ENCODE measurements at regions not wholly inside any gene's neighbourhood (a gene's known extent, or its start where the extent isn't known, plus 50 kb on each side); places are given as distances from the start of the nearest gene placed in this dataset.

DNA sequence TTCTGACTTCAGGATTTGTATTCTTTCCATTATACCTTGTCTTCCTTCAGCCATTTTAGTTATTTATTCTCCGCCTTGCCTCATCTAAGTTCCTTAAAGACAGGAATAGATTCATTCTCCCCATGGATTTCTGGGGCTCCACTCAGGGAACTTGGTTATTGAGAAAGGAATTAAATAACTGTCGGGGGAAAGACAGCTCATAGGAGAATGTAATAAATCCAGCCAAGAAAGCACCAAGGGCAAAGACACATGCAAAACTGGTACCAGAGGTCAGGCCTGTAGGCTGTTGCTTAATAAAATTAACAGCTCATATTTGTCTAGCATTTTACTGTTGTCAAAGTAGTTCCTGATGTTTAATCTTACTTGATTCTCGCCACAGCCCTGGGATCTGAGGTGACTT lies 357.2 kb downstream of the TMEM38B start:
- no peak for DNase-seq (ENCODE audit: low read depth in 3 of 3, low spot score in 1 of 3)

DNA sequence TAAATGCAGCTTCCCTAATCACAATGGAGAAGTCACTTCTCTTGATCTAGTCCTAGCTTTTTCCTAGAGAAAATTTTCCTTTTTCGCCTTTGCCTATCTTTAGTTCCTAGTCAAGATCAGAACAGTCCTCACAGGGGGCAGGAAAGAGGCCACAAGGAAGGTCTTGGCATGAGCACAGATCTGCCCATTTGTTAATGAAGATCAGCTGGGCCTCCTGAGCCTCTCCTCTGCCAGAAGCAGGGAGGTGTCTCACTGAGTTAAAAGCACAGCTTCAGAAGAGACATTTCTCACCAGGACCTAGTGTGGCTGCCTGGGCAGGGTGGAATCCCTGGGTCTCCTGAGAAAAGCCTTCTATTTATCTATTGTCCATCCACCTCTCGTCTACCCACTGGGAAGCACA lies 357.8 kb downstream of the TMEM38B start:
- no peak for DNase-seq (ENCODE audit: low read depth in 3 of 3, low spot score in 1 of 3)

GRCh38 chr9:106052735-106053134 lies 358.4 kb downstream of the TMEM38B start:
- DNase-seq (ENCODE audit: low read depth in 3 of 3, low spot score in 1 of 3): no peak

DNA sequence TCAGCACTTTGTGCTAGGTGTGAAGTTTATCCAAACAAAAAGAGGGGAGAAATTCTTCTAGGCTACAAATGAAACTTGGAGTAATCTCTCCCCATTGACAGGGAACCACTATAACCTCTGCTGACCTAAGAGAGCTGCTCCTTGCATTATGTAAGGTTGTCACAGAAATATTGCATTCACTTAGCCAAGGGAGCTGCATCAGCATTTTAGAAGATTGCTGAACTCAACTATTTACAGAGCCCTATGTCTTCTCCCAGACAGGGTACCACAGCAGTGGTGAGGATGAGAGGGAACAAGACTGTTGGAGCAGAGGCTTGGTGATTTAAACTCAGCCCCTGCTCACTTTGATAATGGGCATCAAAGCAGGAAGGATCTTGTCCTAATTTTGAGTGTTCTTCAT lies 362.0 kb downstream of the TMEM38B start:
- no peak for DNase-seq (ENCODE audit: low read depth in 3 of 3, low spot score in 1 of 3)

GRCh38 chr9:106058460-106058859 lies 364.1 kb downstream of the TMEM38B start:
- DNase-seq (ENCODE audit: low read depth in 3 of 3, low spot score in 1 of 3): no peak

DNA sequence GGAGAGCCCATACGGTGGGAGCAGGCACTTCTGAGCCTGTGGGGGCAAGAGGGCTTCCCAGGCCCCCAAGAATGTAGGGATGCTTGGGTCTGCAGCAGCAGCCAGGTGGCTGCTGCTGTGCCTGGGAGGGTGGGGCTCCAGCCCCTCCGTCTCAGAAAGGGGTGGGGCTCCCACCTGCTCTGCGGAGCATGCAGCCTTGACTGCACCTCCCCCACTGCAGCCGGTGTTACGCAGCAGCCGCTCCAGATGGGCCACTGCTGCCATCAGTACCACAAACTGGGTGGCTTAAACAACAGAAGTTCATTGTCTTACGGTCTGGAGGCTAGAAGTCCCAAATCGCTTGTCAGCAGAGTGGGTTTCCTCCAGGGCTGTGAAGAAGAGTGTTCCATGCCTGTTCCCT lies 365.5 kb downstream of the TMEM38B start:
- no peak for DNase-seq (ENCODE audit: low read depth in 3 of 3, low spot score in 1 of 3)

DNA sequence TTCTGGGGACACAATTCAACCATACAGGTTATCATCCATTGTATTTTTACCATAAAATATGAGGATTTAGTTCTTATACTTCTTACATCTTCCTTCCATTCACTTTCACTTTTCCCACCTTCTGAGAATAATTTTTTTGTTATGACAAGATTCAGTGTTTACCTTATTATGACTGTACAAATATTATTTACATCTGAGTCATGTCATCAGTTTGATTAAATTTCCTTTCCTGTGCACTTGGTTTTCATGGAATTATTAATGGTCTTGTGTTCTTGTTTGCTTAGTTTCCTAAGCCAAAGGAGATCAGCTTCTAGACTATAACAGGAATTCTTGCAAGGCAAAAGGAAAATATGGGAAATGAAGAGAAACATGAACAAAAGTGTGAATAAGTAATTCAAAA lies 366.5 kb downstream of the TMEM38B start:
- DNase-seq (ENCODE audit: low read depth in 3 of 3, low spot score in 1 of 3): no peak

- no peak for DNase-seq (ENCODE audit: low read depth in 3 of 3, low spot score in 1 of 3)
Observed at GRCh38 chr9:106062250-106062649, 367.9 kb downstream of the TMEM38B start.

GRCh38 chr9:106065136-106065535 lies 370.8 kb downstream of the TMEM38B start:
- DNase-seq (ENCODE audit: low read depth in 3 of 3, low spot score in 1 of 3): no peak

GRCh38 chr9:106065579-106066214 lies 371.4 kb downstream of the TMEM38B start:
- no peak for DNase-seq (ENCODE audit: low read depth in 3 of 3, low spot score in 1 of 3)

DNA sequence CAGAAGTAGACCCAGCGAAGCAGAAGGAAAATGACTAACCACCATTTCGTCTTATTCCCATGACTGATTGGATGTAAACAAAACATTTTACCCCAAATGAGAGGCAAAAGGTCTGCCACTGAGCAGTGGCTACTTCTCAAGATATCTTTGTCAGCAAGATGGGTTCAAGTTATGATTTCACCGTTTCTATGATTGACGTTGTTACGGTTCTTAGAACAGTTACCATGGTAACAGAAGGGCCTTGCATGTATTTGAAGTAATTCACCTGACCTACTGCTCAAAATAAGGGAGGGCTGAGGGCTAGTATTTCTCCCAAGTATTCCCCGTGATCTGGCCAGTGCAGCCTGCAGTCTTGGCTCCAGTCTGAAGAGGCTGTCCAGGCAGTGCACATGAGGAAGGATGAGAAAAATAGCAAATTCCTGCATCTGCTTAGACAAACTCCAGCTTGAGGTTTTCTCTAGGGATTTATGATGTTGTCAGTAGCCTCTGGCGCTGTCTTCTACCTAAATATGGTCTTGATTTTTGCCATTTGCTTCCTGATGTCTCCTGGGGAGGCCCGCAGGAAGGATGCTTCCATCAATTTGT lies 372.7 kb downstream of the TMEM38B start:
- no peak for DNase-seq (ENCODE audit: low read depth in 3 of 3, low spot score in 1 of 3)

DNA sequence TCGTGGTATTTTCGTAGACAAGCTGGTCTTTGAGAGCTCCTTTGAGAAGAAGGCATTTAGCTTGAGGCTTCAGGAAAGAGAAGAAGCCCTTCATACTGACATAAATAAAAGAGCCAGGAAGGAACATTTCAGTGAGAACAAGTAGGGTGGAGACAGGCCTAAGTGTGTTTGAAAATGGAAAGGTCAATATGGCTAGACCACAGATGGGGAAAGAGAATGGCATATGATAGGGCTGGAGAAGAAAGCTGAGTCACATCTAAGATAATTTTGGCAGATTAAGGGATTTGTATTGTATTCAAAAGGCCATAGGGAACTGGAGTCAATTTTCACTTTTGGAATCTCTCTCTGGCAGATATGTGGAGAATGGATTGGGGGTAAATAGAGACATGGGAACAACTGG lies 374.9 kb downstream of the TMEM38B start:
- DNase-seq (ENCODE audit: low read depth in 3 of 3, low spot score in 1 of 3): no peak

DNA sequence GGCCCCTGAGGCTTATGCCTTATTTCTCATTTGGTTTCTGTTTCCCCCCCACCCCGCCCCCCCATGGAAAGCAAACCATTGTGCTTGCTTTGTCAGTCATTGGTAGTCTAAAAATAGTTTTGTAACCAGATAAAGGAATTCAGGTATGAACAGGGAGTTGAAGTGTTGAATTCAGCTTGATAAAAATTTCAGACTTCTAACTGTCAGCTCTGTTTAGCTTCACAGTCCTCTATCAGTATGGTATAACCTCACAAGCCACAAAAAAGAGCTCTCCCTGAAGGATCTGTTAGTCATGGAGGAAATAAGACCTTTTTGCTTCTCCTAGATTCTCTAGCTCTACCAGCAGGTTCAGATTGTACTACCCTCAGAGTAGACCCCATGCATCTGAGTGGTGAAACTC lies 378.1 kb downstream of the TMEM38B start:
- DNase-seq (ENCODE audit: low read depth in 3 of 3, low spot score in 1 of 3): no peak

GRCh38 chr9:106074006-106074405 lies 379.7 kb downstream of the TMEM38B start:
- DNase-seq (ENCODE audit: low read depth in 3 of 3, low spot score in 1 of 3): no peak

- DNase-seq (ENCODE audit: low read depth in 3 of 3, low spot score in 1 of 3): no peak
Observed at GRCh38 chr9:106075236-106075959, 381.1 kb downstream of the TMEM38B start.

DNA sequence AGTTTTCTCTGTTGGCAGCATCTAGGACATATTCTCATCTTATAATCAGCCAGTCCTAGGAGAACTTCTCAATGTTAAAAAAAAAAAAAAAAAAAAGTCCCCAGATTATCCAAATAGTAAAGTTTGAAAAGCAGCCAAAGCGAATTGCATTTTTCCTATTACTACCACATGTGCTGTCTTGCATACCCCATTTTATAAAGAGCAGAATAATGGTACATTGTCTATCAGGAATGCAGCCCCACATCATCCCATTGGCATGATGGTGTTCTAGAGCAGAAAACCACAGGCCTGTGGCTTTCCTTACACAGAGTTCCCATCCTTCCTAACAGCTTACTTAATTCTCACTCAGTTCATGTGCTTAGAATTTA lies 381.6 kb downstream of the TMEM38B start:
- DNase-seq (ENCODE audit: low read depth in 3 of 3, low spot score in 1 of 3): no peak

GRCh38 chr9:106076711-106077110 lies 382.4 kb downstream of the TMEM38B start:
- no peak for DNase-seq (ENCODE audit: low read depth in 3 of 3, low spot score in 1 of 3)

DNA sequence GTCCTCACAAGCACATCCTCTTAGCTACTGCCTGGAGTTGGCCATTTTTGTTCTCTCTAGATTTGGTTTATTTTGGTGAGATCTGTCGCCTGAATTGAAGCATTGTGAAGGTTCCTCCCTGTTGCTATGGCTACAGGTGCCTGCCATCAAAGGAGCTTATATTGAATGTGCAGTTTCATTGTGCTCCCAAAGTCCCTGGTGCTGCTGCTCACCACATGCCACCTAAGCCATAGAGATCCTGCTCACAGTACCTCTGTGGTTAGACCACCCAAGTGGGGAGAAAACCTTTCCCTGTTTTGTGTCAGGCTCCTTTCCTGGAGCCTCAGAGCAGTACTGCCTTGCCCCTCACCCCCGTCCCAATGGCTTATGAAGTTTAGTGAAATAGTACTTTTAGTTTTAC lies 383.4 kb downstream of the TMEM38B start:
- DNase-seq (ENCODE audit: low read depth in 3 of 3, low spot score in 1 of 3): no peak

- no peak for DNase-seq (ENCODE audit: low read depth in 3 of 3, low spot score in 1 of 3)
Observed at GRCh38 chr9:106082621-106083020, 388.3 kb downstream of the TMEM38B start.

DNA sequence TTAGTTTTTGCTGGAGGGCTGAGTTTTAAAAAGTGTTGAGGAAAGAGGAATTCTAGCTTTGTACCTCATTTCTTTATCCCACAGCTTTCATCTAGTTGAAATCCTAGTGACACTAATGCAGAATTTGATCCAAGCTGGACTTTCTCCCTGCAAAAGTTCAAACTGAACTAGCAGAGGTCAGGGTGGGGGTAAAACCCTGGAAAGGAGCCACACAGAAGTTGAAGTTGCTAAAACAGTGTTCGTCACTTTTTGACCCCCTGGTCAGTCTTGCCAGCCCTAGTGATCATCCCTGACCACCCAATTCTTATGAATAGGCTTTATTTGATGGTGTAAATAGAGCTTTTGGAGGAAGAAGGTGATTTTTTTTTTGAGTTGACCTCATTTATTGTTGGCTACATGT lies 390.4 kb downstream of the TMEM38B start:
- DNase-seq (ENCODE audit: low read depth in 3 of 3, low spot score in 1 of 3): no peak

DNA sequence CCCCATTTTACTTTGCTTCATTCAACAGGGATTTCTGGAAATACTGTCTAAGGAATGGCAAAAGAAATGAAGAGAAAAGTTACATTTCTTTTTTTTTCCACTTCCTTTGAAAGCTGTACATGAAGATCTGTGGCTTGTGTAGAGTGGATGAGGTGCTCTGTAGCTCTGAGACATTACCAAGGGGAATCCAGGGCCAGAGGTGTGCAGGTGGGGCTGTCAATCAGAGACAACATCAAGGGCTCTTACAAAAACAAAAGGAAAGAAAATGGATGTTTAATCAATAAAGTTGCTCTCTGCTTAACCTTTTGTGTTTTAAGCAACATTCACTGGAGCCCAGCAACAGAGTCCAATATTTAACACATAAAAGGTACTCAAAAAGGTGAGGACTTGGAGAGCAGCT lies 391.1 kb downstream of the TMEM38B start:
- DNase-seq (ENCODE audit: low read depth in 3 of 3, low spot score in 1 of 3): no peak

DNA sequence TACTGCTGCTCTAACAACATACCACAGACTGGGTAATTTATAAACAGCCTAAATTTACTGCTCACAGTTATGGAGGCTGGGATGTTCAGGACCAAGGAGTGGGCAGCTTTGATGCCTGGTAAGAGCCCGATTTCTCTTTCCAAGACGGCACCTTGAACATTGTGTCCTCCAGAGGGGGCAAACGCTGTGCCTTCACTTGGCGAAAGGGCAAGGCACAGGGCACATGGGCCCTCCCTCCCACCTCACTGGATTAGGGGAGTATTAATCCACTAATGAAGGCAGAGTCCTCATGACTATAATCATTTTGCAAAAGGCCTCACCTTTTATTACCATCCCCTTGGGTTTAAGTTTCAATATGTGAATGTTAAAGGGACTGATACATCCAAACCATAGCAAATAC lies 397.7 kb downstream of the TMEM38B start:
- DNase-seq (ENCODE audit: low read depth in 3 of 3, low spot score in 1 of 3): no peak

DNA sequence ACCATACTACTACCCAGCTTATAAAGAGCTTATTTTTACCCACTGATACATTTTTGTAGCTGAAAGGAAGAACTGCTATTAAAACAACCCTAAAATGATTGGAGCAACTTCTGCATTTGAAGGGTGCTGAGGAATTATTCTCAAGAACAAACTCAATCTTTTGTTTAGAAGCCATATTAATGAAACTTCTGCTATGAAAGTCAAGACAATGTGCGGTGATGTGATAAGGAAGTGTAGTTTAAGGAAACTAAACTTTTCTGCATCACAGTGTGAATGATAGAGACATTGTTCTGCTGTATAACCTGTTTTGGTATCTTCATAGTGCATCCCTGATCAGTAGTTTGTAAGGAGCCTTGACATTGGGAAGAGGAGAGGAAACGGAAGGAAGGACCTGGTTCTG lies 408.5 kb downstream of the TMEM38B start:
- DNase-seq (ENCODE audit: low read depth in 3 of 3, low spot score in 1 of 3): no peak

All from stimulated activated CD4-positive, alpha-beta T cell treated with anti-CD3 and anti-CD28 coated beads, TNF-alpha, amount 100 ng/mL, for 1 hour (primary cell).